GM12864 (cell line): ENCODE measurements at regions not wholly inside any gene's neighbourhood (a gene's known extent, or its start where the extent isn't known, plus 50 kb on each side); places are given as distances from the start of the nearest gene placed in this dataset.
"Not testable (repeated sequence)": the region's sequence is repeated elsewhere in the genome, so short reads cannot be mapped to it uniquely, and the experiment has no call there.

Experiments
- DNase-seq: peaks from one replicate; pipeline ENCODE4 v3.0.0-alpha.2; 2011; ENCODE audit warnings: low read depth
- H3K4me3 ChIP-seq: 2 replicates; pipeline ENCODE4 v1.5.1; 2011; ENCODE audit warnings: mild to moderate bottlenecking, low read depth, low read length, control low read depth
- TF ChIP-seq, protein P1 (sequence below): IDR thresholded peaks from 2 replicates; pipeline ENCODE4 v1.5.1; 2011; ENCODE audit warnings: low read depth, mild to moderate bottlenecking, moderate library complexity, low read length, control low read depth, inconsistent platforms; ENCODE audit errors: missing control alignments

DNA sequence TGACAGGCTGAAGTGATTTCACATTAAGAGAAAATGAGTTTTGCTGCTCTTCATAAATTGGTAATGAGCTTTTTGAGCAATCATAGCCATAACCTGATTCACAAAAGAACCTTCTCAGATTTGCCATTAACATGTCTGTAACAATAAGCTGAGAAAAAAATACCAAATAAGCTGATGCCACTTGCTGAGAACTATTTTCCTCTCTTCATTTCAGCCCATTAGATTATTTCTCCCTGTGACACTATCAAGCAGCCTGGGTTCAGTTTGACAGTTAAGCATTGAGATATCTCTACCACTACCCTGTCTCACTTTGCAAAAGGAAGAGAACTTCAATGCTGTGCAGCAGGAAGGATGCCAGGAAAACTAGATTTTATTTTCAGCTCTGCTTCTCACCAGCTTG, 673.9 kb downstream of the TRIB2 start:
- DNase-seq, result no peak
- TF ChIP-seq, protein P1, sequence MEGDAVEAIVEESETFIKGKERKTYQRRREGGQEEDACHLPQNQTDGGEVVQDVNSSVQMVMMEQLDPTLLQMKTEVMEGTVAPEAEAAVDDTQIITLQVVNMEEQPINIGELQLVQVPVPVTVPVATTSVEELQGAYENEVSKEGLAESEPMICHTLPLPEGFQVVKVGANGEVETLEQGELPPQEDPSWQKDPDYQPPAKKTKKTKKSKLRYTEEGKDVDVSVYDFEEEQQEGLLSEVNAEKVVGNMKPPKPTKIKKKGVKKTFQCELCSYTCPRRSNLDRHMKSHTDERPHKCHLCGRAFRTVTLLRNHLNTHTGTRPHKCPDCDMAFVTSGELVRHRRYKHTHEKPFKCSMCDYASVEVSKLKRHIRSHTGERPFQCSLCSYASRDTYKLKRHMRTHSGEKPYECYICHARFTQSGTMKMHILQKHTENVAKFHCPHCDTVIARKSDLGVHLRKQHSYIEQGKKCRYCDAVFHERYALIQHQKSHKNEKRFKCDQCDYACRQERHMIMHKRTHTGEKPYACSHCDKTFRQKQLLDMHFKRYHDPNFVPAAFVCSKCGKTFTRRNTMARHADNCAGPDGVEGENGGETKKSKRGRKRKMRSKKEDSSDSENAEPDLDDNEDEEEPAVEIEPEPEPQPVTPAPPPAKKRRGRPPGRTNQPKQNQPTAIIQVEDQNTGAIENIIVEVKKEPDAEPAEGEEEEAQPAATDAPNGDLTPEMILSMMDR, result no peak
- no peak overlapping the region for H3K4me3 ChIP-seq

DNA sequence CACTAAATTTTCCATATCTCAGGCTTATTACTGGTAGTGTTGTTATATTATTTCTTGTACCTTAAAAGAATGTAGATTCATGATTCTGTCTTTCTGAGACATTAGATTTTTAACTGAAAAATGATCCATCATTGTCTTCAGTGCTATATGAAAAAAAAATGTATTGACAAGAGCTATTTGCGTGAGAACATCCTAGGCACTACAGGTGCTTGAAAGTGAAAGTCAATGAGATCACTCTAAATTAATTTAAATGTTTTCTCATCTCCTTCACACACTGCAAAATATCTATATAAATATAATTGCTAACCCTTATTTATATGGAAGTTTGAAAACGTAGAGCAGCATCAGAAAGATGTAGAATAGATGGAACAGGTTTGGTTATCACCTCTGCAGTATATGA, 684.6 kb downstream of the TRIB2 start:
- DNase-seq, result no peak
- H3K4me3 ChIP-seq, result no peak overlapping the region
- TF ChIP-seq, protein P1, result no peak

DNA sequence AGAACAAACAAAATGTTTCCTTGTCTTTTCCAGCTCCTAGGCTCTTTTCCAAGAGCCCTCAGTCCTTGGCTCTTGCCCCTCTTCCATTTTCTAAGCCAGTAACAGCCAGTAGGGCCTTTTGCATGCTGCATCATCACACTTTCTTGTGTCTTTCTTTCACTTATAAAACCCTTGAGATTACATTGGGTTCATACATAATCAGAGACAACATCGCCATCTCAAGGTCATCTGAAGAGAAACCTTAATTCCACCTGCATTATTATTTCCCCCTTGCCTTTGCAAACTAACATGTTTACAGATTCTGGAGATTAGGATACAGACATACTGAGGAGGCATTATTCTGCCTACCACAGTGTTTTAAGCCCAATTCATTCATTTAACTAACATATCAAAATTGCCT, 697.3 kb downstream of the TRIB2 start:
- H3K4me3 ChIP-seq, result no peak overlapping the region
- no peak for DNase-seq
- TF ChIP-seq, protein P1, result no peak

DNA sequence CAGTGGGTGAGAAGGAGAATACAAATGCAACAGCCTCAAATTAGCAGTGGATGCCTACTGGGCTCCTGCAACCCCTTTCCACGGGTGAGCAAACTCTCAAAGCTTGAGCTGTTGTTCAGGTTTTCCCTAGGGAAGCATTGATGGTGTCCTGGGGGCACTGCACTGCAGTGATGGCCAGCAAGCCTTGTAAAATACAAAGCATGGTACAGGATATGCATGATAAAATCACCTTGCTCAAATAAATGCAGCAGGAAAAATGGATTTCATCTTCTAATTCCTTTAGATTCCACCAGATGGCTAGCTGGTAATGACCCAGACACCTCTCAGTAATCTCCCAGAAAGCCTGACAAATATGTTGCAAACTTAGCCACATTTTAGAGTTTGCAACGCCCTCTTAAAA, 698.2 kb downstream of the TRIB2 start:
- TF ChIP-seq, protein P1, result no peak
- no peak overlapping the region for H3K4me3 ChIP-seq
- no peak for DNase-seq

DNA sequence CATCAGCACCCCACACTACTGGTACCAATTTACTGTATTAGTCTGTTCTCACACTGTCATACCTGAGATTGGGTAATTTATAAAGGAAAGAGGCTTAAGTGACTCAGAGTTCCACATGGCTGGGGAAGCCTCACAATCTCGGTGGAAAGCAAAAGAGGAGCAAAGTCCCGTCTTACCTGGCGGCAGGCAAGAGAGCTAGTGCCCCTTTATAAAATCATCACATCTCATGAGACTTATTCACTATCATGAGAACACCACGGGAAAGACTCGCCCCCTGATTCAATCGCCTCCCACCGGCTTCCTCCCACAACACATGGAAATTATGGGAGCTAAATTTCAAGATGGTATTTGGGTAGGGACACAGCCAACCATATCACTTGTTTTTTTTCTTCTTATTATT, 717.2 kb downstream of the TRIB2 start:
- no peak for DNase-seq
- TF ChIP-seq, protein P1, result no peak
- no peak overlapping the region for H3K4me3 ChIP-seq

DNA sequence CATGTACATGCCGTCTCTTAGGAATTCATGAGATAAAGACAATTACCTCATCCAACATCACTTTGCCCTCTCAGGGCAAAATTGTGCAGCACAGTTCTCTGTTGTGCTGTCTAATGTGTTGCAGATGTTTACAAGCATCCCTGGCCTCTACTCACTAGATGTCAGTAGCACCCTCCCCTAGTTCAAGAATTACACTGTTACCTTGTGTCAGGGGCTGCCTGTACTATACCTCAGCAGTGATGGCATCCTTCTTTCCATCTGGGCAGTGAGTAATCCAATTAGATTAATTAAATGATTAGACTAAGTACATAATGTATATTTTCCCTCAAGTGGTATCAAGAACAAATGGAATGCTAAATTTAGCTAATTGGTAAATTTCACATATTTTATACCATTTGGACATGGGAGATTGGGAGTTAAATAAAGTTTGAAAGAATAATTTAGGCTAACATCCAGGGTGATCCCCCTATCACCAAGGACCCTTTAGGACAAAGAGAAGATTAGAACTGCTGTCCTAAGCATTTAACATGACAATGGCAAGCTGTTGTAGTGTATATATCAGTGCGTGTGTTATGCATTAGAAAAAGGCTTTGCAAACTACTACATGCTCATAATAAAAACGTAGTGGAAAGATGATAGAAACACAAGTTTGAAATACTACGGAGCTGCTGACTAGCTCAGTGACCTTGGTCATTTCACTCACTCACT, 727.0 kb downstream of the TRIB2 start:
- not testable (repeated sequence) for DNase-seq, H3K4me3 ChIP-seq

More for the DNA sequence above, 727.0 kb downstream of the TRIB2 start:
- TF ChIP-seq, protein P1, result peak; percentile 10
